ENCODE measurements at regions not wholly inside any gene's neighbourhood (a gene's known extent, or its start where the extent isn't known, plus 50 kb on each side); places are given as distances from the start of the nearest gene placed in this dataset.

DNA sequence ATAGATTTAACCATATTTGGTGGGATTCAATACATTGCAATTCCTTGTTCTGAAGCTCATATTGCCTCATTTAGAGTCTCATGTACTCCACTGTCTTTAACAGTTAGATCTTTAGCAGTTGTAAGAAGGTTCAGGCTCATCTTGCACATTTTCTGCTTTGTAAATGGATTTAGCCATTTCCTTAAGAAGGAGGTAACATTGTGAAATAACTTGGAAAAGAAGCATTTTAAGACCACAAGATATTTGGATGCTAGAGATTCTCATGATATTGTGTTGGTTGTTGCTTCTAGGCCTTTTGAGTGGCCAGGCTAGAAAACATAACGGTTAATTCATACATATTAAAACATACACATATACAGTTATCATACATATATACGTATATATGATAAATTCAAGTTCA, 445.8 kb upstream of the NXPH2 start (continued):
- TF ChIP-seq, protein P1, sequence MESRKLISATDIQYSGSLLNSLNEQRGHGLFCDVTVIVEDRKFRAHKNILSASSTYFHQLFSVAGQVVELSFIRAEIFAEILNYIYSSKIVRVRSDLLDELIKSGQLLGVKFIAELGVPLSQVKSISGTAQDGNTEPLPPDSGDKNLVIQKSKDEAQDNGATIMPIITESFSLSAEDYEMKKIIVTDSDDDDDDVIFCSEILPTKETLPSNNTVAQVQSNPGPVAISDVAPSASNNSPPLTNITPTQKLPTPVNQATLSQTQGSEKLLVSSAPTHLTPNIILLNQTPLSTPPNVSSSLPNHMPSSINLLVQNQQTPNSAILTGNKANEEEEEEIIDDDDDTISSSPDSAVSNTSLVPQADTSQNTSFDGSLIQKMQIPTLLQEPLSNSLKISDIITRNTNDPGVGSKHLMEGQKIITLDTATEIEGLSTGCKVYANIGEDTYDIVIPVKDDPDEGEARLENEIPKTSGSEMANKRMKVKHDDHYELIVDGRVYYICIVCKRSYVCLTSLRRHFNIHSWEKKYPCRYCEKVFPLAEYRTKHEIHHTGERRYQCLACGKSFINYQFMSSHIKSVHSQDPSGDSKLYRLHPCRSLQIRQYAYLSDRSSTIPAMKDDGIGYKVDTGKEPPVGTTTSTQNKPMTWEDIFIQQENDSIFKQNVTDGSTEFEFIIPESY (IDR thresholded peaks at IDR 0.05) = no peak

DNA sequence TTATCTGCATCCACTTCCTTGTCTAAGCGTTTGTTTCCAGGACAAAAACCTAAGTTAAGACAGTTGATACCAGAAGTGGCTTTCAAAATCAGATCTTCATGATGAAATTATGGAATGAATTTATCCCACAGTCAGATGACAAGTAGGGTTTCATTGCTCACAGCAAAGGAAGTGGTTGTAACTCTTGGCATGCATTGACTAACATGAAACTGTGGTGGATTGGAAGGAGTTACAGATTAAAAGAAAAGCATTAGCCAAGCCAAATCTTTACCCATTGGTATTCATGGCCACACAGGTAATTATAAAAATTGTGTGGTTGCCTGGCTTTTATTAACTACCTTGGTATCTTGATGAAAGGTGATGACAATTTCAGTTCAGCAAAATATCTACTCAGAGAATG, 438.0 kb upstream of the NXPH2 start:
- Histone ChIP-seq H3K4me1 (ENCODE audit: control insufficient read depth in 4 of 4, insufficient read depth in 4 of 4, low read length in 3 of 4) (no peaks in the 10 kb centered on the region), H3K27ac (ENCODE audit: low read depth in 1 of 2, low read length in 2 of 2) (no peak overlapping the region), H3K9me3 (ENCODE audit: control insufficient read depth in 4 of 4, low read length in 3 of 4) (no peaks in the 10 kb centered on the region), H3K4me3 (ENCODE audit: low read depth in 1 of 3, low read length in 3 of 3) (no peak overlapping the region), H3K36me3 (ENCODE audit: control insufficient read depth in 4 of 4, insufficient read depth in 3 of 4, low read depth in 1 of 4, low read length in 3 of 4) (no peaks in the 10 kb centered on the region), H3K9ac (ENCODE audit: low read depth in 1 of 2, low read length in 2 of 2) (no peak overlapping the region), H3K27me3 (ENCODE audit: control insufficient read depth in 4 of 4, insufficient read depth in 4 of 4, low read length in 3 of 4) (no peaks in the 10 kb centered on the region)
- DNase-seq (ENCODE audit: low spot score) = no peak
- WGBS = 72% methylated on average over 1 of the region's 1 CpG
- TF ChIP-seq GABPA (IDR thresholded peaks at IDR 0.05 in 1 of 2, conservative IDR thresholded peaks at IDR 0.05 in 1 of 2) (no peak), HNF4G (IDR thresholded peaks at IDR 0.05) (no peak)

DNA sequence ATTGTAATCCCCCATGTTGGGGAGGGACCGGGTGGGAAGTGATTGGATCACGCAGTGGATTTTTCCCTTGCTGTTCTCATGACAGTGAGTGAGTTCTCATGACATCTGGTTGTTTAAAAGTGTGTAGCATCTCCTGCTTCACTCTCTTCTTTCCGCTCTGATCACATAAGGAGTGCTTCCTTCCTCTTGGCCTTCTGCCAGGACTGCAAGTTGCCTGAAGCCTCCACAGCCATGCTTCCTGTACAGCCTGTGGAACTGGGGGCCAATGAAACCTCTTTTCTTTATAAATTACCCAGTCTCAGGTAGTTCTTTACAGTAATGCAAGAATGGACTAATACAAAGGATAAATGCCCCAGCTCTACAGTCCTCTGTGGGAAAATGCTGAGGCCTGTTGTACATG, 437.5 kb upstream of the NXPH2 start:
- Histone ChIP-seq H3K4me1 (ENCODE audit: control insufficient read depth in 4 of 4, insufficient read depth in 4 of 4, low read length in 3 of 4) (no peaks in the 10 kb centered on the region), H3K9ac (ENCODE audit: low read depth in 1 of 2, low read length in 2 of 2) (no peak overlapping the region), H3K9me3 (ENCODE audit: control insufficient read depth in 4 of 4, low read length in 3 of 4) (no peaks in the 10 kb centered on the region), H3K27ac (ENCODE audit: low read depth in 1 of 2, low read length in 2 of 2) (no peak overlapping the region), H3K27me3 (ENCODE audit: control insufficient read depth in 4 of 4, insufficient read depth in 4 of 4, low read length in 3 of 4) (no peaks in the 10 kb centered on the region), H3K4me3 (ENCODE audit: low read depth in 1 of 3, low read length in 3 of 3) (no peak overlapping the region), H3K36me3 (ENCODE audit: control insufficient read depth in 4 of 4, insufficient read depth in 3 of 4, low read depth in 1 of 4, low read length in 3 of 4) (no peaks in the 10 kb centered on the region)
- 77% methylated on average over 3 of the region's 3 CpGs for WGBS
- TF ChIP-seq, protein P1 (IDR thresholded peaks at IDR 0.05) = no peak
- TF ChIP-seq HNF4A (conservative IDR thresholded peaks at IDR 0.05) (no peak), SP1 (IDR thresholded peaks at IDR 0.05) (no peak), JUND (IDR thresholded peaks at IDR 0.05) (no peak), NR2F2 (IDR thresholded peaks at IDR 0.05) (no peak)
- TF ChIP-seq, protein P2, sequence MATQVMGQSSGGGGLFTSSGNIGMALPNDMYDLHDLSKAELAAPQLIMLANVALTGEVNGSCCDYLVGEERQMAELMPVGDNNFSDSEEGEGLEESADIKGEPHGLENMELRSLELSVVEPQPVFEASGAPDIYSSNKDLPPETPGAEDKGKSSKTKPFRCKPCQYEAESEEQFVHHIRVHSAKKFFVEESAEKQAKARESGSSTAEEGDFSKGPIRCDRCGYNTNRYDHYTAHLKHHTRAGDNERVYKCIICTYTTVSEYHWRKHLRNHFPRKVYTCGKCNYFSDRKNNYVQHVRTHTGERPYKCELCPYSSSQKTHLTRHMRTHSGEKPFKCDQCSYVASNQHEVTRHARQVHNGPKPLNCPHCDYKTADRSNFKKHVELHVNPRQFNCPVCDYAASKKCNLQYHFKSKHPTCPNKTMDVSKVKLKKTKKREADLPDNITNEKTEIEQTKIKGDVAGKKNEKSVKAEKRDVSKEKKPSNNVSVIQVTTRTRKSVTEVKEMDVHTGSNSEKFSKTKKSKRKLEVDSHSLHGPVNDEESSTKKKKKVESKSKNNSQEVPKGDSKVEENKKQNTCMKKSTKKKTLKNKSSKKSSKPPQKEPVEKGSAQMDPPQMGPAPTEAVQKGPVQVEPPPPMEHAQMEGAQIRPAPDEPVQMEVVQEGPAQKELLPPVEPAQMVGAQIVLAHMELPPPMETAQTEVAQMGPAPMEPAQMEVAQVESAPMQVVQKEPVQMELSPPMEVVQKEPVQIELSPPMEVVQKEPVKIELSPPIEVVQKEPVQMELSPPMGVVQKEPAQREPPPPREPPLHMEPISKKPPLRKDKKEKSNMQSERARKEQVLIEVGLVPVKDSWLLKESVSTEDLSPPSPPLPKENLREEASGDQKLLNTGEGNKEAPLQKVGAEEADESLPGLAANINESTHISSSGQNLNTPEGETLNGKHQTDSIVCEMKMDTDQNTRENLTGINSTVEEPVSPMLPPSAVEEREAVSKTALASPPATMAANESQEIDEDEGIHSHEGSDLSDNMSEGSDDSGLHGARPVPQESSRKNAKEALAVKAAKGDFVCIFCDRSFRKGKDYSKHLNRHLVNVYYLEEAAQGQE (IDR thresholded peaks at IDR 0.05) = no peak
- no peak for DNase-seq (ENCODE audit: low spot score)

DNA sequence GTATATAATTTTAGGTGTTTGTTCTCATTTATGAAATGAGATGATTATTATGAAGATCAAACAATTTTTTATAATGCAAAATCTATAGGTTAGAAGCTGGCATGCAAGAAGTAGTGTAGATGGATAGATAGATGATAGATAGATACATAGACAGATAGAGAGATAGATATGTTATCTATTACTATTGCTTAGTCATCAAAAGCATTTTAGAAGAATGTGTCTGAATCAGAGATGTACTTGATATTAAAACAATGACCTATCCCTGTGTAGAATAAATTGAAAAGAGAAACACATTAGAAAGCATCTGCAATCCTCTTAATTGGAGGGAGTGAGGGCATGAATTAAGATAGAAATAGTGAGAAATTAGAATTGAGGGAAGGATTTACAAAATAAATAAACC, 436.2 kb upstream of the NXPH2 start:
- Histone ChIP-seq H3K36me3 (ENCODE audit: control insufficient read depth in 4 of 4, insufficient read depth in 3 of 4, low read depth in 1 of 4, low read length in 3 of 4) (no peaks in the 10 kb centered on the region), H3K4me3 (ENCODE audit: low read depth in 1 of 3, low read length in 3 of 3) (no peak overlapping the region), H3K4me1 (ENCODE audit: control insufficient read depth in 4 of 4, insufficient read depth in 4 of 4, low read length in 3 of 4) (no peaks in the 10 kb centered on the region), H3K9ac (ENCODE audit: low read depth in 1 of 2, low read length in 2 of 2) (no peak overlapping the region), H3K27ac (ENCODE audit: low read depth in 1 of 2, low read length in 2 of 2) (no peak overlapping the region), H3K9me3 (ENCODE audit: control insufficient read depth in 4 of 4, low read length in 3 of 4) (no peaks in the 10 kb centered on the region), H3K27me3 (ENCODE audit: control insufficient read depth in 4 of 4, insufficient read depth in 4 of 4, low read length in 3 of 4) (no peaks in the 10 kb centered on the region)
- DNase-seq (ENCODE audit: low spot score) = no peak
- TF ChIP-seq SP1 (IDR thresholded peaks at IDR 0.05) (no peak), RXRA (IDR thresholded peaks at IDR 0.05) (no peak), EGR1 (IDR thresholded peaks at IDR 0.05; ENCODE audit: low read depth in 2 of 2) (no peak), RAD21 (IDR thresholded peaks at IDR 0.05) (no peak), FOXA2 (IDR thresholded peaks at IDR 0.05) (no peak), YY1 (IDR thresholded peaks at IDR 0.05) (no peak), HNF4A (conservative IDR thresholded peaks at IDR 0.05) (no peak), NR2F2 (IDR thresholded peaks at IDR 0.05) (no peak), FOXA1 (IDR thresholded peaks at IDR 0.05) (no peak), HNF4G (IDR thresholded peaks at IDR 0.05) (no peak), JUND (IDR thresholded peaks at IDR 0.05) (no peak), TAF1 (conservative IDR thresholded peaks at IDR 0.05) (no peak)
- TF ChIP-seq, protein P2 (IDR thresholded peaks at IDR 0.05) = no peak
- TF ChIP-seq, protein P3, sequence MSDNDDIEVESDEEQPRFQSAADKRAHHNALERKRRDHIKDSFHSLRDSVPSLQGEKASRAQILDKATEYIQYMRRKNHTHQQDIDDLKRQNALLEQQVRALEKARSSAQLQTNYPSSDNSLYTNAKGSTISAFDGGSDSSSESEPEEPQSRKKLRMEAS (IDR thresholded peaks at IDR 0.05) = no peak

All from liver (tissue), 7 donors.